ENCODE measurements at regions not wholly inside any gene's neighbourhood (a gene's known extent, or its start where the extent isn't known, plus 50 kb on each side); places are given as distances from the start of the nearest gene placed in this dataset.
"Not testable (repeated sequence)": the region's sequence is repeated elsewhere in the genome, so short reads cannot be mapped to it uniquely, and the experiment has no call there.

DNA sequence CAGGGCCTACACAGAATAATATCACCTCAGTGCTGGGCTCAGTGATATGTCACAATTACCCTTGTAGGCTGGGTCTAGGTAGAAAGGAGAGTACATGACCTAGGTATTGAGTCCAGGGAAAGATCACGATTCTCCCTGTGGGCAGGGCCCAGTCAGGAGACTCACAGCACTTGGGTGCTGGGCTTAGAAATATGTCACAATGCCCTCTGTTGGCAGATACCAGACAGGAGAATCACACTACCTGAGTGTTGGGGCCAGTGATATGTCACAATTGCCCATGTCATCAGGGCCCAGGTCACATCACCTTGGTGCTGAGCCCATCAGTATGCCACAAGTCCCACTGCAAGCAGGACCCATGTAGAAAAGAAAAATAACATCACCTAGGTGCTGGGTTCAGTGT lies 2105.5 kb downstream of the TP53TG3F start:
- DNase-seq (ENCODE audit: low spot score): no peak
- no peak for FAIRE-seq

- FAIRE-seq (no peak), DNase-seq (ENCODE audit: low spot score) (peak; percentile 56)
Observed at GRCh38 chr16:35565626-35566025, 2106.2 kb downstream of the TP53TG3F start.

DNA sequence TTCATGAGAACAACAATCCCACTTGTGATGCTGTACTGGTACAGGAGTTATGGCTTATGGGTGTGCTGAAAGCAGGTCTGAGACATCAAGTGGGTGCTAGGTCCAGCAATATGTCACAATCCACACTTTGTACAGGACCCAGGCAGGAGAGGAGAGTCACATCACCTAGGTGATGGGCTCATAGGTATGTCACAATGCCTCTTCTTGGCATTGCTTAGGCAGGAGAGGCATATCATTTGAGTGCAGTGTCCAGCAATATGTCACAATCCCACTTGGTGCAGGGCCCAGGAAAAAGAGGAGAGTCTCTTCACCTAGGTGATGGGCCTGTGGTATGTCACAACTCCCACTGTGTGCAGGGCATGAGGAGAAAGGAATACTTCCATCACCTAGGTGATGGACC lies 2110.0 kb downstream of the TP53TG3F start:
- FAIRE-seq (no peak), DNase-seq (ENCODE audit: low spot score) (no peak)

DNA sequence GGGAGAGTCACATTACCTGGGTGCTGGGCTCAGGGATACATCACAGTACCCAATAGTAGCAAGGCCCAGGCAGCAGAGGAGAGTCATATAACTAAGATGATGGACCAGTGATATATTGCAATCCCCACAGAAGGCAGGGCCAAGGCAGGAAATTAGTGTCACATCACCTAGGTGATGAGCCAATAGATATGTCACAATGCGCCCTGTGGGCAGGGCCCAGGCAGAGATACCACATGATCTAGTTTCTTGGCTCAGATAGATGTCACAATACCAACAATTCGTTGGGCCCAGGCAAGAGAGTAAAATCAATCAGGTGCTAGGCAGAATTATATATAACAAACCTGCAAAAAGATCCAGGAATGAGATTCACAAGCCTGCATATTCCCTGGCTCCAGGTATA lies 2111.5 kb downstream of the TP53TG3F start:
- FAIRE-seq (no peak), DNase-seq (ENCODE audit: low spot score) (no peak)

- FAIRE-seq (no peak), DNase-seq (ENCODE audit: low spot score) (no peak)
Observed at GRCh38 chr16:35572186-35572585, 2112.8 kb downstream of the TP53TG3F start.

- FAIRE-seq: no peak
- no peak for DNase-seq (ENCODE audit: low spot score)
Observed at GRCh38 chr16:35573407-35573806, 2114.0 kb downstream of the TP53TG3F start.

DNA sequence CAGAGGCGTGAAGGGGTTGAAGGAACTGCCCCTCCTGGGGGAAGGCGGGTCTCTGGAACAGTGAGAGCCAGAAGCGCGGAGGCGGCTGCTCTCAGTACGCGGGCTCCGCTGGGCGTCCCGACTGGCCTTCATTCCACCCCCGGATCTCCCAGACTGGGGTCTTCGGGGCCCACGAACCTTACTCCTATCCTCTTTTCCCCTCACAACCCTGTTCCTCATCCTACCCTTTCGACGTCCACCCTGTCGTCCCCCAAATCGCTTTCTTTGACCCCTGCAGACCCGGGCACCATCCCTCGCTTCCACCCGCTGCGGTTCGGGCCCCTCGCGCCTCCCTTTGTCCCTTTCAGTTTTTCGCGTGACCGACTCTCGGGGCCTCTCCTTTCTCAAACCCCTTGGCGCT lies 2114.6 kb downstream of the TP53TG3F start:
- DNase-seq (ENCODE audit: low spot score): no peak
- no peak for FAIRE-seq

- no peak for FAIRE-seq
- DNase-seq (ENCODE audit: low spot score): no peak
Observed at GRCh38 chr16:35574454-35575431, 2115.3 kb downstream of the TP53TG3F start.

- DNase-seq (ENCODE audit: low spot score) (no peak), FAIRE-seq (no peak)
Observed at GRCh38 chr16:35575432-35575821, 2116.0 kb downstream of the TP53TG3F start.

GRCh38 chr16:35585411-35585810 lies 2126.0 kb downstream of the TP53TG3F start:
- FAIRE-seq (no peak), DNase-seq (ENCODE audit: low spot score) (no peak)

GRCh38 chr16:35590913-35591312 lies 2131.5 kb downstream of the TP53TG3F start:
- not testable (repeated sequence) for FAIRE-seq
- DNase-seq (ENCODE audit: low spot score): peak; percentile 16

GRCh38 chr16:35596467-35596866 lies 2137.1 kb downstream of the TP53TG3F start:
- FAIRE-seq (no peak), DNase-seq (ENCODE audit: low spot score) (no peak)

GRCh38 chr16:35598696-35599332 lies 2139.4 kb downstream of the TP53TG3F start:
- peak; percentile 73 for DNase-seq (ENCODE audit: low spot score)
- no peak for FAIRE-seq

GRCh38 chr16:35599429-35600160 lies 2140.2 kb downstream of the TP53TG3F start:
- DNase-seq (ENCODE audit: low spot score): peak; percentile 81
- peak; percentile 94 for FAIRE-seq

DNA sequence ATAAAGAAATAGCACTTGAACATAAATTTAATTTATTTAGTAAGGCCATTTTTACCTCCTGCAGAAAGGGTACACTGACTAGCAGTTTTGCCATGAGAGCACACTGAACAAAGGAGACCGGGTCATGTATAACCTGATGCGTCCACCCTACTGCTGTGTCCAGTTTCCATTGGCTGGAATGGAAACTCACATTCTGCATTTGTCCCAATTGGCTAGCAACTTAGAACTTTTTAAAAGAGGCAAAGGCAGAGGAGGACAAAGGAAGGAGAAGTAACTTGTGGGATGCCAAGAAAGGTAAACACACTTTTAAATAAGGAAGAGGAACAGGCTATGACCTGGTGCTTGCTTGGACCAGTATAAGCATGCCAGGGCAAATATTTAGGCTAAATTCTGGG lies 2140.7 kb downstream of the TP53TG3F start:
- not testable (repeated sequence) for FAIRE-seq; DNase-seq (ENCODE audit: low spot score)

DNA sequence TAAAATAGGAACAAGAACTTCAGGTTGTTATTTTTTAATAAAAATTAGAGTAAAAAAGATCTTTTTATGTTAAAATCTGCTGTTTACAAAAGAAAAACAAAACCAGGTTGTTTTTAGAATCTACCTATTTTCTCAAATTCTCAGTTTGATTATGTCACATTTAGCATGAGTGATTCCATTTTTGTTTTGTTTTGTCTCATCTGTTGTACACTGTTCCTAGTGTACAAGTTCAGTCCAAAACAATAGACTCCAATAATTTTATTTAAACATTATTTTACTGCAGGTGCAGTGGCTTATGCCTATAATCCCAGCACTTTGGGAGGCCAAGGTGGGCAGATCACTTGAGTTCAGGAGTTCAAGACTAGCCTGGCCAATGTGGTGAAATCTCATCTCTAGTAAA lies 2142.7 kb downstream of the TP53TG3F start:
- DNase-seq (ENCODE audit: low spot score): no peak
- peak; percentile 63 for FAIRE-seq

- not testable (repeated sequence) for DNase-seq (ENCODE audit: low spot score)
- peak; percentile 83 for FAIRE-seq
Observed at GRCh38 chr16:35603371-35603770, 2144.0 kb downstream of the TP53TG3F start.

DNA sequence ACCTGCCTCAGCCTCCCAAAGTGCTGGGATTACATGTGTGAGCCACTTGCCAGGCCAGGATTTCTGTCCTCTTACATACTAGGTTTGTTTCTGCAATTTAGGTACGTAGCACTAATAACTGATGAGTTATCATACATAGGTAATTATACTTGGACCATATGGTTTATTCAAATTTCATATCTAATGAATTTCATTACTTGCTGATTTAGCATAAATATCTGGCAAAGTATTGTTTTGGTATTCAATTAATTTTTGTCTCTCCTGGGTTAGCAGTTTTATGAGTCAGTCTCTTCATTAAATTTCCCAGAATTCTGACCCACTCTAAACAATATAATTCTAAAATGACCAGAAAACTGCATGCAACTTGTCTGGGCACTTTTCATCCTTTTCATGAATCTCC lies 2146.5 kb downstream of the TP53TG3F start:
- FAIRE-seq (no peak), DNase-seq (ENCODE audit: low spot score) (no peak)

DNA sequence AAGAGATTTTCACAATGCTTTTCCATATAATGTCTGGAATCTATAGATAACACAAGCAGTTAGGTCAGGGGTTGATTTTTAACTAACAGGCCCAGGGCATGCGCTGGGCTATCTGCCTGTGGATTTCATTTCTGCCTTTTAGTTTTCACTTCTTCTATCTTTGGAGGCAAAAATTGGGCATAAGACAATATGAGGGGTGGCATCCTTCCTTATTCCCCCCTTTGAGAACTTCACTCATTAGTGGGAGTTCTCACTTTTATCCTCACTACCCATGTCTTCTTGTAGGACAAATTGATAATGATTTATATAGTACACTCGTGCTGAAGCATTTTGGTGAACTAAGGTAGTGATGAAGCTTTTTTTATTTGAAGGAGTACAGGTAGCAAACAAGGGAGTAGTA lies 2155.5 kb downstream of the TP53TG3F start:
- DNase-seq (ENCODE audit: low spot score); FAIRE-seq: not testable (repeated sequence)

DNA sequence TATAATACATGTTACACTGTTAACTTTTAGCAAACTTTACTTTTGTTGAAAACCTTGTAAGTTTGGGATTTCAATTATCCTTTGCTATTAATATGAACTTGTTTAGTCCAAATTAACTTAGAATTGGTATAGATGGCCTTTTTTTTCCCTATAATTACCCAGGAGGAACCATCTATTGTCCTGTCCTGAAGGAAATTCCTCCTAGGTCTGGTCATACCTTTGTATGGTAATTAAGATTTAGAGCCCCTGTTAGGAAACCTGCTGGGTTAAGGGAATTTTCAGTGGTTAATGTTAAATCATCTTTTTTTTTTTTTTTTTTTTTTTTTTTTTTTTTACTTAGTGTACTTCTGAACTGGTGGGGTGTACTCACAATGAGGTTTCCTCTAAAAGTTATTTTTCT lies 2159.8 kb downstream of the TP53TG3F start:
- not testable (repeated sequence) for FAIRE-seq; DNase-seq (ENCODE audit: low spot score)

GRCh38 chr16:35626041-35626440 lies 2166.6 kb downstream of the TP53TG3F start:
- FAIRE-seq: peak; percentile 76

DNA sequence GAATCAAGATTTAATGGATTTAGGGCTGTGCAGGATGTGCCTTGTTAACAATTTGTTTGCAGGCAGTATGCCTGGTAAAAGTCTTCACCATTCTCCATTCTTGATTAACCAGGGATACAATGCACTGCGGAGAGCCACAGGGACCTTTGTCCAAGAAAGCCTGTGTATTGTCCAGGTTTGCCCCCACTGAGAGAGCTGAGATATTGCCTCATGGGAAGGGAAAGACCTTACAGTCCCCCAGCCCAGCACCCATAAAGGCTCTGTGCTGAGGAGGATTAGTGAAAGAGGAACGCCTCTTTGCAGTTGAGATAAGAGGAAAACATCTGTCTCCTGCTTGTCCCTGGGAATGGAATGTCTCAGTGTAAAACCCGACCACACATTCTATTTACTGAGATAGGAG lies 2169.6 kb downstream of the TP53TG3F start:
- DNase-seq (ENCODE audit: low spot score): peak; percentile 58
- FAIRE-seq: peak; percentile 96

More at GRCh38 chr16:35626041-35626440, 2166.6 kb downstream of the TP53TG3F start:
- no peak for DNase-seq (ENCODE audit: low spot score)

All from RCC 7860 (cell line).